NCI-H2171 (cell line): ENCODE measurements at regions not wholly inside any gene's neighbourhood (a gene's known extent, or its start where the extent isn't known, plus 50 kb on each side); places are given as distances from the start of the nearest gene placed in this dataset.
"Not testable (repeated sequence)": the region's sequence is repeated elsewhere in the genome, so short reads cannot be mapped to it uniquely, and the experiment has no call there.

Experiments
- DNase-seq: peaks from one replicate; lab custom pipeline; 2025; lab: John Stamatoyannopoulos, UW

DNA sequence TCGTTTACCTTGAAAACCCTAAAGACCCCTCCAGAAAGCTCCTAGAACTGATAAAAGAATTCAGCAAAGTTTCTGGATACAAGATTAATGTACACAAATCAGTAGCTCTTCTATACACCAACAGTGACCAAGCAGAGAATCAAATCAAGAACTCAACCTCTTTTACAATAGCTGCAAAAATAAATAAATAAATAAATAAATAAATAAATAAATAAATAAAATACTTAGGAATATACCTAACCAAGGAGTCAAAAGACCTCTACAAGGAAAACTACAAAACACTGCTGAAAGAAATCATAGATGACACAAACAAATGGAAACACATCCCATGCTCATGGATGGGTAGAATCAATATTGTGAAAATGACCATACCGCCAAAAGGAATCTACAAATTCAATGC lies 186.8 kb upstream of the EOLA2 start:
- not testable (repeated sequence) for DNase-seq

- no peak for DNase-seq
Measured at GRCh38 chrX:150127216-150127615, 188.9 kb upstream of the EOLA2 start.

GRCh38 chrX:150143721-150144440 lies 205.6 kb upstream of the EOLA2 start:
- no peak for DNase-seq

GRCh38 chrX:150146271-150146896 lies 208.1 kb upstream of the EOLA2 start:
- DNase-seq: no peak

DNA sequence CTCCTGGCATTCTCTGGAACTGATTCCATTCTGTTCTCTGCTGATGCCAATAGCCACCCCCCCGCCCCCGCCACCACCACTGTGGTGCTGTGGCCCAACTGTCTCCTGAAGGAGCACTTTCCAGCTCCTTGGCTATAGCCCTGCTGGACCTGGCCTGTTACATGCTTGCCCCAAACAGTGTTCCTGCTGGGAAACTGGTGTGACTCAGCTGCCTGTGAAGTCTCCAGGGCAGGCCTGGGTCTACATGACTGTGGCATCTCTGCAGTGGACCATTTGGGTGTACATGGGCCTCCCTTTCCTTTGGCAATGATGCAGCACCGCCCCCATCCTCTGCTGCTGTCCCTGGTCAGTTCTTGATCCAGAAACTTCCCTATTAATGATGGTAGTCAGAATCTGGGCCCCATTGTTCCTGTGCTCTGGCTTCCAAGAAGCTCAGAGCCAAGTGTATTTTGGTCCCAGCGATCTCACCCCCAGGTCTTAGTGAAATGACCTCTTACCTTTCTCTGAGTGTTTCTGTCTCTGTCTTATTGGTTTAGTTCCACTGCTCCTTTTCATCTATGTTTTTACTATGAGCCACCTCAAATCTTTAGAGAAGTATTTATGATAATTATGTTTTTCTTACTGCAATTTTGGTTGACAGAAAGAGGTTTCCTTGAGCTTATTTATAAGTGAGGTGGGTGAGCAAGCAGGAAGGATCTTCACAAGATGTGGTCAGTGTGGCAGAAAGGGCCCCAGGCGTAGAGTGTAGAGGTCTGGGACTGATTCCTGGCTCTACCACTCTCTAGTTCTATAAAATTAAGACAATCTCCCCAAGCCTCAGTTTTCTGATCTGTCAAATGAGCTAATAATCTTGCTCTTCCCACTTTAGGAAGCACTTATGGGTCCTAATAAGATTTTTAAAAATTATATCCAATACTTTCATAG lies 210.7 kb upstream of the EOLA2 start:
- DNase-seq: no peak

DNA sequence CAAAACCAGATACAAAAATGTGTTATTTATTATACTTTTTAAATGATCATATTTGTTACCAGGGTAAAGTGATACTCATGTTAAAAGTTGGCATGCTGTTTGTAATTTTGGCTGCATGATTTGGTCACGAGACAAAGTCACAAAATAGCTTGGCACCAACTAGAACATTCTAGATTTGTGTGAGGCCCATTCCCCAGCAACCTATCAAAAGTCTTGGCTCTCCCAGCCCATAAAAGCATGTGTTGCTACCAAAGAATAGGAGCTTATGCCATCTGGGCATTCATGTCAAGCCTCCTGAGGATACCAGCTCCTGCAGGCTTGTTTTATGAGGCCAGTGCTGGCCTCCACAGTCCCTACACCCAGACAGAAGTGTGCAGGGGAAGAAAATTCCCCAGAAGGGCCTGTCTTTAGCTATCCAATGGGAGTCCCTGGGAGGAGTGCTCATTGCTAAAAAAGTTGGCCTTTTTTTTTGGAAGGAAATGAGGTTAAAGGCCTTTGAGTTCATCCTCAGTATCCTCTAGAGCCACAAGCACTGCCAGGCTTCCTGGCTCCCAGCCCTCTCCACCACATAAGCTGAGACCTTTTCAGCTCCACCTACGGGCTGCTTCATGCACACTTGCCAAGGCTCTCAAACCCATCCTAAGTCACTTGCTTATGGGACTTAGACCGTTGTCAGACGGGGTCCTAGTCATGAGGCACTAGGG lies 211.9 kb upstream of the EOLA2 start:
- no peak for DNase-seq

GRCh38 chrX:150150780-150151125 lies 212.4 kb upstream of the MAMLD1 start:
- no peak for DNase-seq

GRCh38 chrX:150152036-150152435 lies 211.1 kb upstream of the MAMLD1 start:
- no peak for DNase-seq

GRCh38 chrX:150152546-150152945 lies 210.6 kb upstream of the MAMLD1 start:
- no peak for DNase-seq

- no peak for DNase-seq
Measured at GRCh38 chrX:150155436-150156035, 207.6 kb upstream of the MAMLD1 start.

DNA sequence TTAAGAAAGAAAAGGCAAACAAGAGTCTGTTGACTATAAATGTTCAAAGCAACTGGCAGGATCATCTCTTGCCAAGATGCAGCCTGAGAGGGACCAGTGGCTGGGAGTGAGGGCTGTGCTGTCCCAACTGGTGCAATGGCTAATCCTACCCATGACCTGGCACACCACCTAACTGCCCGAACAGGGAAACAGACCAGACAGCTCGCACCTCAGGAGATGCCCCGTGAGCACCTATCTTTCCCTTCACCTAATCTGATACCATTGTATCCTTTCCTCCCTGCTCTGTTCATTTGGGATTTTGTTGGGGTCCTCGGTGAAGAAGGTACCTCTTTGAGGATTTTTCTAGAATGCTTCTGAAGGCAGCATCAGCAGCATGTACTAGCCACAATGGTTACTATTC lies 206.5 kb upstream of the MAMLD1 start:
- no peak for DNase-seq

- no peak for DNase-seq
Measured at GRCh38 chrX:150157291-150157690, 205.8 kb upstream of the MAMLD1 start.

DNA sequence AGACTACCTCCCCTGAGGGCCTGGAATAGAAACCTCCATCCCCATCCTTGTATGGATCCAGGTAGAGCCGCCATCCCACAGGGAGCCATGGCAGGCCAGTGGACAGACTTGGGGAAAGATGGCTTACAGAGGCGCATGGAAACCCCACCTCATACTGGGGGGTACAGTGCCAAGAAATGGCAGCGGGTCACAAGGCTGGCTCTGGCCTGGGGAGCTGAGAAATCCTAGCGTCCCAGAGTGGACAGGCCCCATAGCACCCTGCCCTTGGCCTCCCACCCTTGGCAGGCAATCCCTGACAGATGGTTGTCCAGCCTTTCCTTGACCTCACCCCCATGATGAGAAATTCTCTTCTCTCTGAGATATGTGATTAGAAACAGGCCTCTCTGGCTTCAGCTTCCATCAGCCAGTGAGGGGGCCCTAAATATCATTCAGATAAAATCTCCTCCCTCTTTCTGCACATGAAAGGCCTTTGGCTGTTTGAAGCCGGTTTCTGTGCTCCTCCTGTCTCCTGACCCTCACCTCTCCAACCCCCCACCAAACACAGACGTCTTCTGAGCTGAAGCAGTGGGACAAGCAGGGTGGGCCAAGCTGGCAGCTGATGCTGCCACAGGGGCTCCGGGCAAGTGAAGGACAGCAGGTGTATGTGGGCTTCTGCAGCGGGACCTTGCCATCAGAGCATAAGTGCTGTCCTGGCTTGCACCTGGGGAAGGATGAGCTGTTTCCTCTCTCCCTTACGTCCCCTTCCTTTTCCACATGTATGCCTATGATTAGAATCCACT lies 204.4 kb upstream of the MAMLD1 start:
- no peak for DNase-seq

GRCh38 chrX:150159537-150159936 lies 203.6 kb upstream of the MAMLD1 start:
- DNase-seq: no peak

DNA sequence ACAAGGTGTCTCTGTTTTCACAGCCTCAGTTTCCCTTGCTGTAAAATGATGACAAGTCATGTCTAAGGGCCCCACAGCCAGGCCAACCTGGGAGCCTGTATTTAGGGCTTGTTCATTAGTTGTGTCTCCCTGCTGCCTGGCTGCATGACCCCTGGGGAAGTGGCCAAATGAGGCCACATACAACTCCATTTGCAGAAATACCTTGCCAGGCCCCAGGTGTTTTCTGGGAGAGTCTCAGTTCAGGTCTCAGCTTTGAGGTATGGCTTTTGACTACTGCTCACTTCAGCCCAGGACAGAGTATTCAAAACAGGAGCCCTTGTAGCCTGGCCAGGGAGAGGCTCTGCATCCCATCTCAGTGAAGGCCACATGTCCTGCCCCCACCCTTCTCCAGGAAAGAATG lies 202.5 kb upstream of the MAMLD1 start:
- DNase-seq: no peak

GRCh38 chrX:150161193-150161592 lies 201.9 kb upstream of the MAMLD1 start:
- DNase-seq: no peak

- no peak for DNase-seq
Measured at GRCh38 chrX:150162141-150162540, 201.0 kb upstream of the MAMLD1 start.

GRCh38 chrX:150163221-150163930 lies 199.7 kb upstream of the MAMLD1 start:
- DNase-seq: no peak

DNA sequence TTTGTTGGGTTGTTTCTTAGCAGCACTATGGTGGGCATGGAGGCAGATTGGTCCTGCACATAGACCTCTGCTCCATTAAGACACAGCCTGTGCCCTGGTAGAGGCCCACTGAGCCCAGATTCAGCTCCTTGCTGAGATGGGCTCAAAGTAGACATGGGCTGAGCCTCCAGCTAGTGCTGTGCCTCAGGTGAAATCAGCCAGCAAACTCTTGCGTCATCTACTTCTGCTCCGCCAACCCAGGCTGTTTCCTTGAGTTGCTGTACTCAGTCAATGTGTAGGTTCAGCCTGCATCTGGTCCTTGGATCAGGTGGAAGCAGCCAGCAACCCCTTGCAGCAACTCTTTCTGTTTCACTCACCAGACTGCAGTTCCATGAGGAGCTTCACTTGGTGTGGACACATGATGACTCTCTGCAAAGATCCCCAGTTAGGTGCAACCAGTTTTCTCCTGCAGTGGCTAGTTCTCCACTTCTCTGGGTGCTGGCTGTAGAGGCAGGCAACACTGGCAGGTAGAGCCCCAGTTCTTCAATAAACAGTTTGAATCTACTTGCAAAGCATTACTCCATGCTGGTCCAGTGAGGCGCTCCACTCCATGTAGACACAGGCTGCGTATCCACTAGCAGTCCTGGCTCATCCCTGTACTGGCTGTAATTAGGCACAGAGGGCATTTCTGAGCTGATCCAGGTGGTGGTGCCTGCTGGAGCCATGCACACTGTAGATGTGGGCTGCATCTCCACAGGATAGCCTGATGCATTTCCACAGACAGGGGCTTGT lies 199.0 kb upstream of the MAMLD1 start:
- DNase-seq: no peak
